Mesendoderm (in vitro differentiated cells): ENCODE measurements at regions not wholly inside any gene's neighbourhood (a gene's known extent, or its start where the extent isn't known, plus 50 kb on each side); places are given as distances from the start of the nearest gene placed in this dataset.

Source experiments
- DNase-seq: peaks from one replicate; pipeline ENCODE4 v3.0.0; 2013
- H2AK5ac ChIP-seq: 2 replicates; pipeline ENCODE4 v1.6.1; 2013; ENCODE audit warnings: low read length, inconsistent platforms
- H2BK120ac ChIP-seq: 2 replicates; pipeline ENCODE4 v1.6.1; 2013; ENCODE audit warnings: low read depth, mild to moderate bottlenecking, low read length, moderate library complexity, mixed read lengths
- H2BK15ac ChIP-seq: replicated peaks from 2 replicates; pipeline ENCODE4 v1.6.1; 2013; ENCODE audit warnings: low read depth, mild to moderate bottlenecking, moderate library complexity
- H2BK5ac ChIP-seq: 2 replicates; pipeline ENCODE4 v1.6.1; 2013; ENCODE audit warnings: low read length, inconsistent platforms
- H3K18ac ChIP-seq: 2 replicates; pipeline ENCODE4 v1.6.1; 2013; ENCODE audit warnings: mild to moderate bottlenecking, low read length, mixed read lengths
- H3K23ac ChIP-seq: one replicate; pipeline ENCODE4 v1.6.1; 2013; ENCODE audit warnings: low read length
- H3K27ac ChIP-seq: 2 replicates; pipeline ENCODE4 v1.5.1; 2013; ENCODE audit warnings: low read depth, mild to moderate bottlenecking, inconsistent platforms, low read length, moderate library complexity
- H3K27me3 ChIP-seq: 2 replicates; pipeline ENCODE4 v1.6.1; 2013; ENCODE audit warnings: low read length, control low read depth, mild to moderate bottlenecking, inconsistent platforms; ENCODE audit not compliant: insufficient read depth, poor library complexity
- H3K36me3 ChIP-seq: 2 replicates; pipeline ENCODE4 v1.6.1; 2013; ENCODE audit warnings: low read length, inconsistent platforms; ENCODE audit not compliant: control insufficient read depth, insufficient read depth
- H3K4ac ChIP-seq: one replicate; pipeline ENCODE4 v1.6.1; 2013; ENCODE audit warnings: low read depth, mild to moderate bottlenecking, low read length, moderate library complexity
- H3K4me1 ChIP-seq: 2 replicates; pipeline ENCODE4 v1.6.1; 2013; ENCODE audit warnings: low read depth, low read length, inconsistent platforms; ENCODE audit not compliant: control insufficient read depth
- H3K4me2 ChIP-seq: 2 replicates; pipeline ENCODE4 v1.6.1; 2013; ENCODE audit warnings: low read length
- H3K4me3 ChIP-seq: 2 replicates; pipeline ENCODE4 v1.5.1; 2013; ENCODE audit warnings: mild to moderate bottlenecking, low read length
- H3K56ac ChIP-seq: one replicate; pipeline ENCODE4 v1.6.1; 2013; ENCODE audit warnings: low read length
- H3K79me1 ChIP-seq: 2 replicates; pipeline ENCODE4 v1.6.1; 2013; ENCODE audit warnings: low read length, inconsistent platforms
- H3K79me2 ChIP-seq: 2 replicates; pipeline ENCODE4 v1.6.1; 2013; ENCODE audit warnings: mild to moderate bottlenecking, low read length; ENCODE audit not compliant: control insufficient read depth, insufficient read depth
- H3K9ac ChIP-seq: 2 replicates; pipeline ENCODE4 v1.6.1; 2013; ENCODE audit warnings: low read length, inconsistent platforms
- H4K5ac ChIP-seq: one replicate; pipeline ENCODE4 v1.6.1; 2013; ENCODE audit warnings: low read length
- H4K8ac ChIP-seq: one replicate; pipeline ENCODE4 v1.6.1; 2013; ENCODE audit warnings: low read depth, mild to moderate bottlenecking, control low read depth, low read length, moderate library complexity
- WGBS: extraction: QIAGEN DNeasy Blood & Tissue Kit; methylation state at CpG from one replicate; pipeline ENCODE4 v1.1.7; 2013; ENCODE audit warnings: low lambda C conversion rate, missing lambda C conversion rate; ENCODE audit not compliant: insufficient coverage; ENCODE audit errors: extremely low coverage; 5-methylcytosine and 5-hydroxymethylcytosine counted together

- H2BK15ac ChIP-seq, result no peak overlapping the region
- no peak overlapping the region for H3K4me2 ChIP-seq
- H3K27ac ChIP-seq, result no peak overlapping the region
- no peak overlapping the region for H3K9ac ChIP-seq
- H3K23ac ChIP-seq, result no peak overlapping the region
- no peaks in the 10 kb centered on the region for H3K79me1 ChIP-seq
- no peak overlapping the region for H4K5ac ChIP-seq
- H3K4me3 ChIP-seq, result no peak overlapping the region
- H2BK120ac ChIP-seq, result no peak overlapping the region
- WGBS, result no CpG with 5 or more reads among the region's 1 CpG
- H3K56ac ChIP-seq, result no peak overlapping the region
- H4K8ac ChIP-seq, result no peak overlapping the region
- H3K79me2 ChIP-seq, result no peaks in the 10 kb centered on the region
- H3K36me3 ChIP-seq, result no peaks in the 10 kb centered on the region
- no peak overlapping the region for H2AK5ac ChIP-seq
- peaks cover 2% of the 10 kb centered on the region for H3K27me3 ChIP-seq
- no peak overlapping the region for H3K4ac ChIP-seq
- H2BK5ac ChIP-seq, result no peak overlapping the region
- DNase-seq, result no peak
- H3K4me1 ChIP-seq, result no peaks in the 10 kb centered on the region
- no peak overlapping the region for H3K18ac ChIP-seq
These were observed 323.1 kb upstream of the ATP11B start for GRCh38 chr3:182470187-182470586.

DNA sequence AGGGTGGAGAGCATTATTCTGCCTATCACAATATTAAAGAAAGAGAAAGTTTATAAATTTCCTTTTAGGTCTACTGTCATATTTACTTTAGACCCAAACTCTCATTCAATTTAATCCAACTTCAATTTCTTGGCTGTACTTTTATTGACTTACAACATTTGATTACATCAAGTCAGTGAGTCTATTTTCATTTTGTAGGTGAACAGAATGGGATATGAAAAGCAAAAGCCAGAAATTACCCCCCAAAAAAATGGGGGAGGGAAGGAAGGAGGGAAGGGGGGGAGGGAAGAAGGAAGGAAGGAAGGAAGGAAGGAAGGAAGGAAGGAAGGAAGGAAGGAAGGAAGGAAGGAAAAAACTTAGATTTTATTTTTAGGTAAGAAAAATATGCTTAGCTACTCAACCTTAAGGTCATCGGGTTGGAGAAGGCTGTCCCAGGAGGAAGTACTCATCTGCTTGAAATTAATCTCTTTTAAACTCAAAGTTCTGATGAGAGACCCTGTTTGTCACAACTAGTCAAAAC, 320.1 kb upstream of the ATP11B start:
- no peak overlapping the region for H3K56ac ChIP-seq

DNA sequence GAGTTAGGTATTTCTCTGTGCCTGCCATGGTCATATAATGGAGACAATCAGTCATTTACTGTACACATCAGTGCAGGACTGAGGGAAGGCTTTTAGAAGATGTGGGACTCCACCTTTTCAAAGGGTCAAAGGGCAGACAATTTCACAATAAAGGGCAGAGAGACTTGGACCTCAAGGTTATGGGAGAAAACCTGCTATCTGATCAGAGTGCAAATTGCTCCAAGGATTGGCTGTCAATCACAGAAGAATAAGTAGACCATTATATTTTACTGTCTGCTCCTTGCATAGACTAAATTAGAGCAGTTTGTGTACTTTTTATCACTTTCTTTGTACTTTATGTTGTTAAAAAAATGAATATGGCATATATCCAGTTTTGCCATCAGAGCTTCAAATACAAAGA, 314.9 kb upstream of the ATP11B start:
- H3K27ac ChIP-seq, result no peak overlapping the region
- H3K4me3 ChIP-seq, result no peak overlapping the region
- no peak overlapping the region for H2BK15ac ChIP-seq
- H2AK5ac ChIP-seq, result no peak overlapping the region
- no peak overlapping the region for H3K4ac ChIP-seq
- no peaks in the 10 kb centered on the region for H3K27me3 ChIP-seq
- no peak overlapping the region for H2BK5ac ChIP-seq
- no peaks in the 10 kb centered on the region for H3K4me1 ChIP-seq
- H3K9ac ChIP-seq, result no peak overlapping the region
- H3K79me2 ChIP-seq, result no peaks in the 10 kb centered on the region
- H3K4me2 ChIP-seq, result no peak overlapping the region
- H3K23ac ChIP-seq, result no peak overlapping the region
- no peak overlapping the region for H4K8ac ChIP-seq
- no peaks in the 10 kb centered on the region for H3K36me3 ChIP-seq
- H3K56ac ChIP-seq, result no peak overlapping the region
- DNase-seq, result no peak
- no peak overlapping the region for H4K5ac ChIP-seq
- H2BK120ac ChIP-seq, result no peak overlapping the region
- H3K18ac ChIP-seq, result no peak overlapping the region
- H3K79me1 ChIP-seq, result no peaks in the 10 kb centered on the region

More for the DNA sequence above, 320.1 kb upstream of the ATP11B start:
- H3K27ac ChIP-seq, result no peak overlapping the region
- H4K5ac ChIP-seq, result no peak overlapping the region
- no peaks in the 10 kb centered on the region for H3K79me2 ChIP-seq
- H3K4me3 ChIP-seq, result no peak overlapping the region
- H2BK5ac ChIP-seq, result no peak overlapping the region
- H3K23ac ChIP-seq, result no peak overlapping the region
- no peak overlapping the region for H4K8ac ChIP-seq
- no peaks in the 10 kb centered on the region for H3K4me1 ChIP-seq
- no peak overlapping the region for H3K18ac ChIP-seq
- H3K4ac ChIP-seq, result no peak overlapping the region
- WGBS, result no CpG with 5 or more reads among the region's 1 CpG
- H3K9ac ChIP-seq, result no peak overlapping the region
- H2BK15ac ChIP-seq, result no peak overlapping the region
- no peaks in the 10 kb centered on the region for H3K79me1 ChIP-seq
- no peak overlapping the region for H2AK5ac ChIP-seq
- no peak overlapping the region for H2BK120ac ChIP-seq
- no peak for DNase-seq
- no peaks in the 10 kb centered on the region for H3K27me3 ChIP-seq
- no peak overlapping the region for H3K4me2 ChIP-seq
- no peaks in the 10 kb centered on the region for H3K36me3 ChIP-seq

GRCh38 chr3:182479419-182480336, 313.6 kb upstream of the ATP11B start:
- Histone ChIP-seq H3K23ac (no peak overlapping the region), H3K4me3 (no peak overlapping the region), H2BK5ac (no peak overlapping the region), H3K18ac (no peak overlapping the region), H3K4ac (no peak overlapping the region), H4K5ac (no peak overlapping the region), H3K79me2 (no peaks in the 10 kb centered on the region), H2BK120ac (peak overlapping the region; percentile 12), H2AK5ac (no peak overlapping the region), H3K27ac (no peak overlapping the region), H3K27me3 (no peaks in the 10 kb centered on the region), H3K79me1 (no peaks in the 10 kb centered on the region), H3K4me1 (no peaks in the 10 kb centered on the region), H3K36me3 (no peaks in the 10 kb centered on the region), H2BK15ac (no peak overlapping the region), H3K4me2 (no peak overlapping the region), H3K56ac (no peak overlapping the region), H4K8ac (no peak overlapping the region), H3K9ac (no peak overlapping the region)
- 100% methylated on average over 1 of the region's 8 CpGs for WGBS
- no peak for DNase-seq

- Histone ChIP-seq H2BK5ac (no peak overlapping the region), H4K8ac (peak overlapping the region; percentile 28), H3K4me2 (no peak overlapping the region), H3K4me1 (no peaks in the 10 kb centered on the region), H3K4me3 (no peak overlapping the region), H3K27me3 (no peaks in the 10 kb centered on the region), H2AK5ac (no peak overlapping the region), H3K9ac (no peak overlapping the region), H3K23ac (no peak overlapping the region), H3K79me1 (no peaks in the 10 kb centered on the region), H3K4ac (no peak overlapping the region), H3K79me2 (no peaks in the 10 kb centered on the region), H3K36me3 (no peaks in the 10 kb centered on the region), H3K27ac (no peak overlapping the region), H2BK120ac (no peak overlapping the region), H3K56ac (no peak overlapping the region), H2BK15ac (no peak overlapping the region), H3K18ac (no peak overlapping the region), H4K5ac (no peak overlapping the region)
- no CpG with 5 or more reads among the region's 5 CpGs for WGBS
- peak; percentile 45 for DNase-seq
These were observed 310.6 kb upstream of the ATP11B start for GRCh38 chr3:182482705-182483104.
